SK-N-SH (cell line): ENCODE measurements at regions not wholly inside any gene's neighbourhood (a gene's known extent, or its start where the extent isn't known, plus 50 kb on each side); places are given as distances from the start of the nearest gene placed in this dataset.

ENCODE experiments used
- EZH2phosphoT487 ChIP-seq: fragments of 200-600 bp; sonication (generic); IDR thresholded peaks from 2 replicates; pipeline ENCODE4 v1.6.1; 2017; ENCODE audit warnings: low read depth, mixed run types, mild to moderate bottlenecking, antibody characterized with exemption, moderate library complexity, borderline replicate concordance
- FOXM1 ChIP-seq: IDR thresholded peaks from 2 replicates; pipeline ENCODE4 v1.4.0; 2012; ENCODE audit warnings: low read depth, mild to moderate bottlenecking
- IRF3 ChIP-seq: fragments of 150-350 bp; IDR thresholded peaks from 2 replicates; pipeline ENCODE4 v1.6.1; 2016; ENCODE audit warnings: mild to moderate bottlenecking, low read depth, low read length
- NFIC ChIP-seq: IDR thresholded peaks from 2 replicates; pipeline ENCODE4 v1.4.0; 2012; ENCODE audit warnings: borderline replicate concordance
- POLR2AphosphoS5 ChIP-seq: IDR thresholded peaks from 2 replicates; pipeline ENCODE4 v1.6.1; 2012; ENCODE audit warnings: low read depth, low read length
- REST ChIP-seq: IDR thresholded peaks from 2 replicates; pipeline ENCODE4 v1.6.1; 2012; ENCODE audit warnings: mild to moderate bottlenecking, low read depth, low read length, moderate library complexity
- RXRA ChIP-seq: IDR thresholded peaks from 2 replicates; pipeline ENCODE4 v1.4.0; 2012; ENCODE audit warnings: low read depth, mild to moderate bottlenecking, borderline replicate concordance
- SMC3 ChIP-seq: IDR thresholded peaks from 2 replicates; pipeline ENCODE4 v1.6.1; 2012; ENCODE audit warnings: low read depth, low read length, improper control_type of control experiment
- YY1 ChIP-seq: IDR thresholded peaks from 2 replicates; pipeline ENCODE4 v1.4.0; 2012; ENCODE audit warnings: low read depth, mild to moderate bottlenecking
- TF ChIP-seq, protein P1 (sequence below): fragments of 200-600 bp; sonication (generic); IDR thresholded peaks from 2 replicates; pipeline ENCODE4 v1.6.1; 2017; ENCODE audit warnings: antibody characterized with exemption, mild to moderate bottlenecking, moderate library complexity
- TF ChIP-seq, protein P2 (sequence below): IDR thresholded peaks from 2 replicates; pipeline ENCODE4 v1.4.0; 2012; ENCODE audit warnings: low read depth

- no peak for TF ChIP-seq POLR2AphosphoS5
- TF ChIP-seq, protein P1, sequence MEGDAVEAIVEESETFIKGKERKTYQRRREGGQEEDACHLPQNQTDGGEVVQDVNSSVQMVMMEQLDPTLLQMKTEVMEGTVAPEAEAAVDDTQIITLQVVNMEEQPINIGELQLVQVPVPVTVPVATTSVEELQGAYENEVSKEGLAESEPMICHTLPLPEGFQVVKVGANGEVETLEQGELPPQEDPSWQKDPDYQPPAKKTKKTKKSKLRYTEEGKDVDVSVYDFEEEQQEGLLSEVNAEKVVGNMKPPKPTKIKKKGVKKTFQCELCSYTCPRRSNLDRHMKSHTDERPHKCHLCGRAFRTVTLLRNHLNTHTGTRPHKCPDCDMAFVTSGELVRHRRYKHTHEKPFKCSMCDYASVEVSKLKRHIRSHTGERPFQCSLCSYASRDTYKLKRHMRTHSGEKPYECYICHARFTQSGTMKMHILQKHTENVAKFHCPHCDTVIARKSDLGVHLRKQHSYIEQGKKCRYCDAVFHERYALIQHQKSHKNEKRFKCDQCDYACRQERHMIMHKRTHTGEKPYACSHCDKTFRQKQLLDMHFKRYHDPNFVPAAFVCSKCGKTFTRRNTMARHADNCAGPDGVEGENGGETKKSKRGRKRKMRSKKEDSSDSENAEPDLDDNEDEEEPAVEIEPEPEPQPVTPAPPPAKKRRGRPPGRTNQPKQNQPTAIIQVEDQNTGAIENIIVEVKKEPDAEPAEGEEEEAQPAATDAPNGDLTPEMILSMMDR: no peak
- no peak for TF ChIP-seq REST
- TF ChIP-seq SMC3: no peak
- TF ChIP-seq, protein P2, sequence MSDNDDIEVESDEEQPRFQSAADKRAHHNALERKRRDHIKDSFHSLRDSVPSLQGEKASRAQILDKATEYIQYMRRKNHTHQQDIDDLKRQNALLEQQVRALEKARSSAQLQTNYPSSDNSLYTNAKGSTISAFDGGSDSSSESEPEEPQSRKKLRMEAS: no peak
- no peak for TF ChIP-seq YY1
- TF ChIP-seq EZH2phosphoT487: no peak
- TF ChIP-seq FOXM1: no peak
- TF ChIP-seq NFIC: no peak
- no peak for TF ChIP-seq IRF3
- TF ChIP-seq RXRA: no peak
Observed at GRCh38 chr4:9602389-9602914, 158.2 kb downstream of the DEFB131A start.
